ENCODE measurements at regions not wholly inside any gene's neighbourhood (a gene's known extent, or its start where the extent isn't known, plus 50 kb on each side); places are given as distances from the start of the nearest gene placed in this dataset.
A peak's percentile ranks its signal among the peaks of the same experiment; 100 is the strongest.

DNA sequence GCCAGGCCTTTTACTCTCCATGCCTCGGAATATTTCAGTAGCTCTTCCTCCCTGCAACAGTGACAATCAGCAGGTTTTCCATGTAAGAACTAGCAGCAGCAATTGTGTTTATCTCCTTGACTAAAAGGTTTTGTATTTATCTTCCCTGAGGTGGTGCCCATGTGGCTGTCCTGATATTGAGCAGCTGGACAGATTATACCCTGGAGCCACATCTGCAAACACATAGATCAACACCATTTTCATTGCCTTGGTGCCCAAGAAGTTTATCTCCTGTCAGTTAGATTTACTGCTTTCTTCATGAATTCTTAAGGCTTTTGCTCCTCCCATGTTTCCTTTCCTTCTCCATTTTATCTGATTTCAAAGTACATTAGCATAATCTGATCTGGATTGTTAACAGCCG is 378.4 kb downstream of the SPATA31D1 start:
- Mint-ChIP-seq H3K4me1 (peaks cover 0 to 5% (median 0%) of the 10 kb centered on the region in 3 donors), H3K4me3 (no peak overlapping the region), H3K27me3 (peaks cover 0 to 10% (median 0%) of the 10 kb centered on the region in 3 donors), H3K36me3 (peaks cover 0 to 5% of the 10 kb centered on the region in 2 donors), H3K27ac (no peak overlapping the region), H3K9me3 (no peaks in the 10 kb centered on the region)
- ATAC-seq (ENCODE audit: low read depth in 2 of 2) (no peak), DNase-seq (no peak)

DNA sequence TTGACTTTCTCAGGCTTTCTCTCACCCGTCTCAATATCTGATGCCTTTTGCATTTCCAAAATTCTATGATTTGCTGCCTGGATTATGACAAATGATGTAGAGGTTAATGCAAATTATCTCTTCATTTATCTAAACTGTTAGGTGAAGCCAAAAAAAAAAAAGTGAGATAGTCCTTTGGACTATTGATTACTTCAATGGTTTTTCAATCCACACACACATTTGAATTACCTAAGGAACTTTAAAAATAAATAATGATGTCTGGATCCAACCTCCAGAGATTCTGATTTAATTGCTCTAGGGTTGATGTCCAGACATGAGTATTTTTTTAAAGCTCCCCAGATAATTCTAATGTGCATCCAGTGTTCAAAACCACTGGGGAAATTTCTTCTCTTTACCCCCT is 379.4 kb downstream of the SPATA31D1 start:
- ATAC-seq (ENCODE audit: low read depth in 2 of 2) (no peak), DNase-seq (no peak)
- Mint-ChIP-seq H3K9me3 (peaks cover 0 to 1% (median 0%) of the 10 kb centered on the region in 7 donors), H3K36me3 (peaks cover 0 to 5% of the 10 kb centered on the region in 2 donors), H3K27ac (no peak overlapping the region), H3K4me3 (no peak overlapping the region), H3K4me1 (peaks cover 0 to 5% (median 0%) of the 10 kb centered on the region in 3 donors), H3K27me3 (peaks cover 0 to 10% (median 0%) of the 10 kb centered on the region in 3 donors)

- no peak for ATAC-seq (ENCODE audit: low read depth in 2 of 2)
- H3K4me3 Mint-ChIP-seq: no peak overlapping the region
- no peaks in the 10 kb centered on the region for H3K4me1 Mint-ChIP-seq
- peaks cover 0 to 10% (median 0%) of the 10 kb centered on the region in 3 donors for H3K27me3 Mint-ChIP-seq
- H3K36me3 Mint-ChIP-seq: peaks cover 0 to 5% of the 10 kb centered on the region in 2 donors
- H3K9me3 Mint-ChIP-seq: peaks cover 0 to 6% (median 4%) of the 10 kb centered on the region in 7 donors
- no peak overlapping the region for H3K27ac Mint-ChIP-seq
- no peak for DNase-seq
Measured at GRCh38 chr9:82369251-82369945, 380.8 kb downstream of the SPATA31D1 start.

GRCh38 chr9:82375041-82375440 is 386.5 kb downstream of the SPATA31D1 start:
- no peaks in the 10 kb centered on the region for H3K4me1 Mint-ChIP-seq
- no peak for DNase-seq
- no peak overlapping the region for H3K27ac Mint-ChIP-seq
- no peak for ATAC-seq (ENCODE audit: low read depth in 2 of 2)
- peaks cover 0 to 6% (median 4%) of the 10 kb centered on the region in 7 donors for H3K9me3 Mint-ChIP-seq
- H3K36me3 Mint-ChIP-seq: no peaks in the 10 kb centered on the region
- no peaks in the 10 kb centered on the region for H3K27me3 Mint-ChIP-seq
- H3K4me3 Mint-ChIP-seq: no peak overlapping the region

DNA sequence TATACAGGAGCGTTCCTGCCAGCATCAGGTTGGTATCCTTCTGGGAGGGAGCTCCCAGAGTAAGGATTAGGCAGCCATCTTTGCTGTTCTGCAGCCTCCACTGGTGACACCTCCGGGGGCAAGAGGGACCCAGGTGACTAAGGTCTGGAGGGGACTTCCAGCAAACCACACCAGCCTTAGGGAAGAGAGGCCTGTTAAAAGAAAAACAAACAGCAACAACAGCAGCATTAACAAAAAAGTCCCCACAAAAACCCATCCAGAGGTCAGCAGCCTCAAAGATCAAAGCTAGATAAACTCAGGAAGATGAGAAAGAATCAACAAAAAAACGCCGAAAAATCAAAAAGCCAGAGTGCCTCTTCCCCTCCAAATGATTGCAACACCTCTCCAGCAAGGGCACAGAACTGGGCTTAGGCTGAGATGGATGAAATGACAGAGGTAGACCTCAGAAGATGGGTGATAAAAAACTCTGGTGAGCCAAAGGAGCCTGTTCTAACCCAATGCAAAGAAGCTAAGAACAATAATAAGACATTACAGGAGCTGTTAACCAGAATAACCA is 388.2 kb downstream of the SPATA31D1 start:
- H3K27me3 Mint-ChIP-seq: no peaks in the 10 kb centered on the region
- DNase-seq: no peak
- no peak for ATAC-seq (ENCODE audit: low read depth in 2 of 2)
- no peaks in the 10 kb centered on the region for H3K4me1 Mint-ChIP-seq
- H3K9me3 Mint-ChIP-seq: peaks cover 0 to 6% (median 4%) of the 10 kb centered on the region in 7 donors
- H3K4me3 Mint-ChIP-seq: no peak overlapping the region
- peak overlapping the region in 1 of 6 donors; percentile 13 for H3K27ac Mint-ChIP-seq
- H3K36me3 Mint-ChIP-seq: no peaks in the 10 kb centered on the region

GRCh38 chr9:82382887-82383616 is 394.5 kb downstream of the SPATA31D1 start:
- peaks cover 0 to 6% (median 0%) of the 10 kb centered on the region in 3 donors for H3K4me1 Mint-ChIP-seq
- H3K9me3 Mint-ChIP-seq: peaks cover 0 to 9% (median 2%) of the 10 kb centered on the region in 7 donors
- DNase-seq: no peak
- no peaks in the 10 kb centered on the region for H3K27me3 Mint-ChIP-seq
- H3K4me3 Mint-ChIP-seq: no peak overlapping the region
- H3K27ac Mint-ChIP-seq: no peak overlapping the region
- no peaks in the 10 kb centered on the region for H3K36me3 Mint-ChIP-seq
- ATAC-seq (ENCODE audit: low read depth in 2 of 2): no peak

- DNase-seq (no peak), ATAC-seq (ENCODE audit: low read depth in 2 of 2) (no peak)
- H3K27ac Mint-ChIP-seq: no peak overlapping the region
- H3K4me3 Mint-ChIP-seq: no peak overlapping the region
- H3K9me3 Mint-ChIP-seq: peaks cover 2 to 17% (median 14%) of the 10 kb centered on the region in 7 donors
- peaks cover 8 to 9% of the 10 kb centered on the region in 2 donors for H3K36me3 Mint-ChIP-seq
- peaks cover 0 to 4% (median 0%) of the 10 kb centered on the region in 3 donors for H3K27me3 Mint-ChIP-seq
- H3K4me1 Mint-ChIP-seq: peaks cover 0 to 6% (median 0%) of the 10 kb centered on the region in 3 donors
Measured at GRCh38 chr9:82385633-82386032, 397.1 kb downstream of the SPATA31D1 start.

GRCh38 chr9:82397534-82397933 is 409.0 kb downstream of the SPATA31D1 start:
- Mint-ChIP-seq H3K4me3 (no peak overlapping the region), H3K9me3 (peaks cover 0 to 3% (median 0%) of the 10 kb centered on the region in 7 donors), H3K27me3 (peaks cover 0 to 16% (median 15%) of the 10 kb centered on the region in 3 donors), H3K27ac (peak overlapping the region in 1 of 6 donors; percentile 51), H3K36me3 (peaks cover 0 to 6% of the 10 kb centered on the region in 2 donors), H3K4me1 (no peaks in the 10 kb centered on the region)
- no peak for ATAC-seq (ENCODE audit: low read depth in 2 of 2)
- DNase-seq: no peak

DNA sequence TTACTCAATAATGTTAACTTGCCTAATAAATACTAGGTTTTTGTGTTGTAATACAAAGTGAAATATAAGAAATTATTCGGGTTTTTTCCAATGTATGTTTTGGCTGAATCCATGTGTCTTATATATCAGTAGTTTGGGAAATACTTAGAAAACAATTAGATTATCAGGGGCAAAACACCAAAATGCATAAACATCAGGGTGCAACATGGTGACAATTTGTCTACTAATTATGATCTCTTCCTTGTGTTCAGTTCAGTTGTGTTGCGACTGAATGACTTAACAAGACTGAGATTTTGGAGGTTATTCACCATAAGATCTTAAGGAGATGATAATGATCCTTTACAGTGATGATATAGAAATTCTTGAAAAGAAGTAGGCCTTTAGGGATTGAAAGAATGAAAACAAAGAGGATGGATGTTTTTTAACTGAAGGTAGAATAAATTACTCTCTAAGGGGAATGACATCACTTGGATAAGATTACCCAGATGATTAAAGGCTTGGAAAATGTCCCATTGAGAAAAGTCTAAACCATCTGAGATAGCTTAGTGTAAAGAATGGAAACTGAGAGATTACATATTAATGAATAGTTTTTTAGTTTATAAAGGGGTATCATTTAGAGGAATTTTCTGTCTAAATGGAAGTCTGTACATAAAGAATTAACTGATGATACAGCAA is 415.8 kb downstream of the SPATA31D1 start:
- Mint-ChIP-seq H3K27me3 (peaks cover 0 to 4% (median 3%) of the 10 kb centered on the region in 3 donors), H3K36me3 (no peaks in the 10 kb centered on the region), H3K9me3 (no peaks in the 10 kb centered on the region), H3K27ac (no peak overlapping the region), H3K4me1 (no peaks in the 10 kb centered on the region), H3K4me3 (no peak overlapping the region)
- ATAC-seq (ENCODE audit: low read depth in 2 of 2): no peak
- no peak for DNase-seq

DNA sequence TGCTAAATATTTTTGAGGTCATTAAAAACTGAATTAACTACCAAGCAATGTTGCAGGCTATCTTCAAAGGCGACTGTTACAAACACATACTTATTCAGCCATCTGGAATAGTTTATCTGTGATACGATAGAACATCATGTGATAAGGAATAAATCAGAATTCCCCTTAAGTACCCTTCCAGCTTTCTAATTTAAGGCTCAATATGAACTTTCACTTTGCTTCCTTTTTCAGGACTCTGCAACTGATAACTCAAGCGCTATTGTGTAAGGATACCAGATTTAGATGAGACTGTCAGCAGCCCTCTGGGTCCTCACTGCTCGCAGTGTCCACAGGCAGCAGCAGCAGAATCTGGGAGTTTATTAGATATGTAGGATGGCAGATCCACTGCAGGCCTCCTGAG is 416.3 kb downstream of the SPATA31D1 start:
- H3K9me3 Mint-ChIP-seq: no peaks in the 10 kb centered on the region
- H3K4me3 Mint-ChIP-seq: no peak overlapping the region
- ATAC-seq (ENCODE audit: low read depth in 2 of 2) (no peak), DNase-seq (no peak)
- no peak overlapping the region for H3K27ac Mint-ChIP-seq
- H3K36me3 Mint-ChIP-seq: no peaks in the 10 kb centered on the region
- no peaks in the 10 kb centered on the region for H3K27me3 Mint-ChIP-seq
- H3K4me1 Mint-ChIP-seq: no peaks in the 10 kb centered on the region

- Mint-ChIP-seq H3K4me1 (no peaks in the 10 kb centered on the region), H3K4me3 (no peak overlapping the region), H3K27ac (no peak overlapping the region), H3K9me3 (no peaks in the 10 kb centered on the region), H3K36me3 (no peaks in the 10 kb centered on the region), H3K27me3 (no peaks in the 10 kb centered on the region)
- ATAC-seq (ENCODE audit: low read depth in 2 of 2) (no peak), DNase-seq (no peak)
Measured at GRCh38 chr9:82406456-82407085, 418.0 kb downstream of the SPATA31D1 start.

DNA sequence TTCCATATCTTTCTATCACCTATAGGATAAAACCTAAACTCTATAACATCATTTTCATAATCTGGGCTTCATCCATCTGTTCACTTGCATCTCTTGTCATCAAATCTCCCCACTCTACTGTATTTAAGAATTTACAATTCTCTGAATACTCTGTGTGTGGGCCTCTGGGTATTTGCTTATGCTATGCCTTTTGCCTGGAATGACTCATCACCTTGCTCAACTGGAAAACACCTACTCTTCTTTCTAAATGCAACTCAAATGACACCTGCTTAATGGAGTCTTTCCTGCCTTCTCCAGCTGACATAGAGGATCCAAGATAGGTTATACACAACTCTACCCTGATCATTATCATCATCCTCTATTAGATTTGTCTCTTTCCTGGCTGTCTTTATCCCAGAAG is 421.7 kb downstream of the SPATA31D1 start:
- Mint-ChIP-seq H3K36me3 (no peaks in the 10 kb centered on the region), H3K4me3 (no peak overlapping the region), H3K9me3 (peaks cover 0 to 11% (median 2%) of the 10 kb centered on the region in 7 donors), H3K27ac (no peak overlapping the region), H3K4me1 (no peaks in the 10 kb centered on the region), H3K27me3 (peaks cover 0 to 8% (median 6%) of the 10 kb centered on the region in 3 donors)
- DNase-seq (no peak), ATAC-seq (ENCODE audit: low read depth in 2 of 2) (no peak)

DNA sequence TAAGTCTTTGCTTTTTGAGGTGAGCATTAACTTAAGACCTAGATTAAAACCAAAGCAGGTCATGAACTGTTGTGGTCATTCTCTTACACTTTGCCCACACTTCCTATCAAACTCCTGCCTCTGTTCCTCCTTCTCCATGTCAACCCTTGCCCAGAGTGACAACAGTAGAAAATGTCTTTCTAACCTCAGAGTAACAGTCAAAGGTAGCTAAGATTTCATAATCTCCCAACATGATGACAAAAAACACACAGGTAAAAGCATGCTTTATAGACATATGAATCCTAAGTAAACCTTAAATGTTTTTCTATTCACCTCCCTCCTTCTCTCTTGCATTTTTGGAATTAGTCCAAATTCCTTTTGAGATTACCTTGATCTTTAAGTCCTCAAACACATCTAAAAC is 422.3 kb downstream of the SPATA31D1 start:
- DNase-seq: no peak
- Mint-ChIP-seq H3K4me3 (no peak overlapping the region), H3K9me3 (peaks cover 0 to 11% (median 2%) of the 10 kb centered on the region in 7 donors), H3K36me3 (no peaks in the 10 kb centered on the region), H3K27ac (no peak overlapping the region), H3K4me1 (peaks cover 0 to under 1% (median 0%) of the 10 kb centered on the region in 3 donors), H3K27me3 (peaks cover 0 to 8% (median 6%) of the 10 kb centered on the region in 3 donors)
- no peak for ATAC-seq (ENCODE audit: low read depth in 2 of 2)
